Erythroblast (primary cell): ENCODE measurements at regions not wholly inside any gene's neighbourhood (a gene's known extent, or its start where the extent isn't known, plus 50 kb on each side); places are given as distances from the start of the nearest gene placed in this dataset.

ENCODE experiments used
- GATA1 ChIP-seq: IDR thresholded peaks from 2 replicates; pipeline ENCODE4 v1.6.1; 2011; ENCODE audit warnings: low read depth, mild to moderate bottlenecking, control low read depth, low read length, moderate library complexity
- POLR2A ChIP-seq: IDR thresholded peaks from 2 replicates; pipeline ENCODE4 v1.6.1; 2011; ENCODE audit warnings: mild to moderate bottlenecking, low read length

GRCh38 chr14:89708982-89709625, 245.4 kb downstream of the EFCAB11 start:
- TF ChIP-seq POLR2A, result no peak
- no peak for TF ChIP-seq GATA1
